Rectal smooth muscle tissue (tissue), 1 donor: ENCODE measurements at regions not wholly inside any gene's neighbourhood (a gene's known extent, or its start where the extent isn't known, plus 50 kb on each side); places are given as distances from the start of the nearest gene placed in this dataset.

Source experiments
- H3K27ac ChIP-seq: one replicate; pipeline ENCODE4 v1.7.0; 2013; ENCODE audit warnings: low read depth, low read length, inconsistent platforms
- H3K27me3 ChIP-seq: one replicate; pipeline ENCODE4 v1.7.0; 2013; ENCODE audit warnings: low read length; ENCODE audit not compliant: control insufficient read depth, insufficient read depth
- H3K36me3 ChIP-seq: one replicate; pipeline ENCODE4 v1.7.0; 2013; ENCODE audit warnings: low read length; ENCODE audit not compliant: control insufficient read depth, insufficient read depth
- H3K4me1 ChIP-seq: one replicate; pipeline ENCODE4 v1.7.0; 2013; ENCODE audit warnings: low read length; ENCODE audit not compliant: control insufficient read depth, insufficient read depth
- H3K4me3 ChIP-seq: one replicate; pipeline ENCODE4 v1.7.0; 2013; ENCODE audit warnings: low read length
- H3K9ac ChIP-seq: one replicate; pipeline ENCODE4 v1.7.0; 2013; ENCODE audit warnings: low read length

- peaks cover 9% of the 10 kb centered on the region for H3K4me1 ChIP-seq
- H3K27me3 ChIP-seq, result no peaks in the 10 kb centered on the region
- H3K9ac ChIP-seq, result no peak overlapping the region
- H3K36me3 ChIP-seq, result no peaks in the 10 kb centered on the region
- no peak overlapping the region for H3K4me3 ChIP-seq
- no peak overlapping the region for H3K27ac ChIP-seq
Observed at GRCh38 chr9:86804011-86804410, 143.3 kb downstream of the GAS1 start.

GRCh38 chr9:86802900-86803673 lies 144.2 kb downstream of the GAS1 start:
- no peaks in the 10 kb centered on the region for H3K36me3 ChIP-seq
- H3K27me3 ChIP-seq, result no peaks in the 10 kb centered on the region
- no peak overlapping the region for H3K4me3 ChIP-seq
- no peak overlapping the region for H3K9ac ChIP-seq
- H3K4me1 ChIP-seq, result peaks cover 7% of the 10 kb centered on the region
- no peak overlapping the region for H3K27ac ChIP-seq

GRCh38 chr9:86801246-86801645 lies 146.1 kb downstream of the GAS1 start:
- H3K27ac ChIP-seq, result no peak overlapping the region

GRCh38 chr9:86800681-86801080 lies 146.6 kb downstream of the GAS1 start:
- no peak overlapping the region for H3K27ac ChIP-seq
- no peak overlapping the region for H3K4me3 ChIP-seq
- no peaks in the 10 kb centered on the region for H3K27me3 ChIP-seq
- no peaks in the 10 kb centered on the region for H3K36me3 ChIP-seq
- peaks cover 3% of the 10 kb centered on the region for H3K4me1 ChIP-seq
- no peak overlapping the region for H3K9ac ChIP-seq

More at GRCh38 chr9:86801246-86801645, 146.1 kb downstream of the GAS1 start:
- Histone ChIP-seq H3K4me1 (peaks cover 2% of the 10 kb centered on the region), H3K27me3 (no peaks in the 10 kb centered on the region), H3K36me3 (no peaks in the 10 kb centered on the region), H3K9ac (no peak overlapping the region), H3K4me3 (no peak overlapping the region)

- Histone ChIP-seq H3K36me3 (no peaks in the 10 kb centered on the region), H3K27ac (no peak overlapping the region), H3K4me1 (peaks cover 15% of the 10 kb centered on the region), H3K27me3 (no peaks in the 10 kb centered on the region), H3K9ac (no peak overlapping the region), H3K4me3 (no peak overlapping the region)
Observed at GRCh38 chr9:86798966-86799365, 148.3 kb downstream of the GAS1 start.

GRCh38 chr9:86796666-86797065 lies 150.6 kb downstream of the GAS1 start:
- H3K27ac ChIP-seq, result no peak overlapping the region

GRCh38 chr9:86795823-86796553 lies 151.3 kb downstream of the GAS1 start:
- Histone ChIP-seq H3K4me3 (no peak overlapping the region), H3K4me1 (peaks cover 15% of the 10 kb centered on the region), H3K27ac (no peak overlapping the region), H3K36me3 (no peaks in the 10 kb centered on the region), H3K9ac (no peak overlapping the region), H3K27me3 (no peaks in the 10 kb centered on the region)

More at GRCh38 chr9:86796666-86797065, 150.6 kb downstream of the GAS1 start:
- H3K36me3 ChIP-seq, result no peaks in the 10 kb centered on the region
- no peak overlapping the region for H3K4me3 ChIP-seq
- H3K9ac ChIP-seq, result no peak overlapping the region
- peaks cover 15% of the 10 kb centered on the region for H3K4me1 ChIP-seq
- no peaks in the 10 kb centered on the region for H3K27me3 ChIP-seq

- H3K27ac ChIP-seq, result peak overlapping the region; percentile 48
Observed at GRCh38 chr9:86795047-86795442, 152.3 kb downstream of the GAS1 start.

GRCh38 chr9:86794391-86795046 lies 152.8 kb downstream of the GAS1 start:
- peak overlapping the region; percentile 48 for H3K27ac ChIP-seq
- no peaks in the 10 kb centered on the region for H3K27me3 ChIP-seq
- H3K36me3 ChIP-seq, result no peaks in the 10 kb centered on the region
- peaks cover 15% of the 10 kb centered on the region for H3K4me1 ChIP-seq
- no peak overlapping the region for H3K4me3 ChIP-seq
- H3K9ac ChIP-seq, result no peak overlapping the region

More at GRCh38 chr9:86795047-86795442, 152.3 kb downstream of the GAS1 start:
- Histone ChIP-seq H3K9ac (no peak overlapping the region), H3K4me3 (no peak overlapping the region), H3K36me3 (no peaks in the 10 kb centered on the region), H3K4me1 (peaks cover 15% of the 10 kb centered on the region), H3K27me3 (no peaks in the 10 kb centered on the region)

GRCh38 chr9:86792136-86792535 lies 155.2 kb downstream of the GAS1 start:
- no peak overlapping the region for H3K27ac ChIP-seq
- no peak overlapping the region for H3K4me3 ChIP-seq
- peaks cover 18% of the 10 kb centered on the region for H3K4me1 ChIP-seq
- no peaks in the 10 kb centered on the region for H3K27me3 ChIP-seq
- H3K36me3 ChIP-seq, result no peaks in the 10 kb centered on the region
- no peak overlapping the region for H3K9ac ChIP-seq

GRCh38 chr9:86790805-86791204 lies 156.5 kb downstream of the GAS1 start:
- Histone ChIP-seq H3K9ac (no peak overlapping the region), H3K27me3 (no peaks in the 10 kb centered on the region)

GRCh38 chr9:86788456-86788855 lies 158.8 kb downstream of the GAS1 start:
- H3K36me3 ChIP-seq, result no peaks in the 10 kb centered on the region
- H3K27ac ChIP-seq, result no peak overlapping the region
- H3K9ac ChIP-seq, result no peak overlapping the region
- peaks cover 2% of the 10 kb centered on the region for H3K4me1 ChIP-seq
- no peaks in the 10 kb centered on the region for H3K27me3 ChIP-seq
- no peak overlapping the region for H3K4me3 ChIP-seq

More at GRCh38 chr9:86790805-86791204, 156.5 kb downstream of the GAS1 start:
- no peak overlapping the region for H3K27ac ChIP-seq
- H3K36me3 ChIP-seq, result no peaks in the 10 kb centered on the region
- peaks cover 16% of the 10 kb centered on the region for H3K4me1 ChIP-seq
- H3K4me3 ChIP-seq, result no peak overlapping the region
